ENCODE measurements at regions not wholly inside any gene's neighbourhood (a gene's known extent, or its start where the extent isn't known, plus 50 kb on each side); places are given as distances from the start of the nearest gene placed in this dataset.

DNA sequence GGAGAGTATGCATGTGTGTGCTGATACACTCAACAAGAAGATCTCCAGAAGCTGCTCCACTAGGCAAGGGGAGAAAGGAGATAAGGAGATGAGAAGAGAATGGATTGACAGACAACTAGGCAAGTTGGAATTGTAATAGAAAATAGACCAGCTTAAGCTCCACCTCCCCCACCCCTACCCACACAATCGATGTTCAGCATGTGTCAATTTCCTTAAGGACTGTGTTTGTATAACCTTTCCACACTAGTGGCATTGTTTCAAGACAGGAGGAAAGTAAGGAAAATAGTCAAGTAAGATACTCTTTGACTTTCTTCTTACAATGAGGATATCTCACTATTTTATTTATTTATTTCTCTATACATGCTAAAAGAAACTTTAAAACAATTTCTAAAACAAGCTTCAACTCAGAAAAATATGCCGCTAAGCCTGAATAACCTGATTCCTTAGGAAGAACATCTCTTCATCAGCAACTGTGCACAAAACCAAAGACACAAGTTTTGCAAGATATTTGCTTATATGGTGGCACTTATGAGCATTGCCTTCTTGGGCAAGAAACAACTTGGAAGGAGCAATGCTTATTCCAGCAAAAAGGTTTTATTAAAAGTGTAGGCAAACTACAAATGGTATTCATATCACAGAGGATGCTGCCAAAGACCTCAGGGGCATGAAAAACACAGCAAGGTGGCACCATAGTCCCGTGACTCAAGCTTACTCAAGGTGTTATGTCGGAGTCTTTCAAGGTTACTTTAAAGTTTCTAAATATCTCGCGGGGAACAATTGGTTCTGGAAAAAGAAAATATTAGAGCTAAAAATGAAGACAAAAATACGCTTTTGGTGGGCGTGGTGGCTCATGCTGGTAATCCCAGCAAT lies 249.1 kb downstream of the COL12A1 start:
- DNase-seq (ENCODE audit: low read depth in 4 of 4, low spot score in 3 of 4) = no peak

DNA sequence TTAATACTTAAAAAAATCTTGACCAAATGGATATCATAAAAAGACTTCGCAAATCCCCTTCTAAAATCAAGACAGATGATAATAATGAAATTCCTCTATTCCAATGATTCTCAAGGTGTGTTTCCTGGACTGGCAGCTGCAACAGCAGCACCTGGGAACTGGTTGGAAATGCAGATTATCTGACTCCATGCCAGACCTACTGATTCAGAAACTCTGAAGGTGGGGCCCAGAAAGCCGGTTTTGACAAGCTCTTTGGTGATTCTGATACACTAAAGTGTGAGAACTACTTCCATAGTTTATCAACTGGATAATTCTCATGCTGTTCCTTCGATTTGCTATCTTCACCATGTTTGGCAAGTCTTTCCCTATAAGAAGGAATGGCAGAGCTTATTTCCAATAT lies 252.1 kb downstream of the COL12A1 start:
- no peak for DNase-seq (ENCODE audit: low read depth in 4 of 4, low spot score in 3 of 4)

DNA sequence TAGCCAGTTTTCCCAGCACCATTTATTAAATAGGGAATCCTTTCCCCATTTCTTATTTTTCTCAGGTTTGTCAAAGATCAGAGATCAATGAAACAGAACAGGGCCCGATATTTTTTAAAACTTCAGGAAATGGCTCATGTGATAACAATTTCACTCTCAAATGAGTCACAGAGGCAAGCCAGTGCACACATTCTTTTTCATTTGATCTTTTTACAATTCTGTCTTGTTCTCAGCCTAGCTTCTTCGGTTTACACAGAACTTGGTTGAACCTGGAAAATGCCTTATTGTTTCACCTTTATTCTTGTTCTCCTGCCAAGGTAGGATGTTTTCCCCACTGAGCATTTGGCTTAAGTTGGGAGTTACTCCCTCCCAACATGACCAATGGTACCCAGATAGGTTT lies 258.9 kb downstream of the COL12A1 start:
- no peak for DNase-seq (ENCODE audit: low read depth in 4 of 4, low spot score in 3 of 4)

DNA sequence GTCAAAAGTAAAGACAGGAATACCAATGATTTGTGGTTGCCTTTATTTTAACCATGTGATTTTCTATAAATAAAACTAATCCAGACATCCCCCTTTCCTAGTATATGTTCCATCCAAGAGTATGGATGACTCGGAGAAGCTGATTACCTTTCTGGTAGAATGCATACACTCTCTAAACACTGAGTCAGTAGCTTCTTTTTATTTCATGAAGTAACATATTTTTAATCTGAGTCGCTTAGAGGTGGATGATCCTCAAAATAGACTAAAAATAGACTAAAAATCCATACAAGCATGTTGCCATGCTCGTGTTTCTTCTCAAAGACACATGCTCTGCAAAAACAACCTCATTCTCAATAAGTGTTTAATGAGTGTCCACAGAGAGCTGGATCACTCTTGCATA lies 263.7 kb downstream of the COL12A1 start:
- DNase-seq (ENCODE audit: low read depth in 4 of 4, low spot score in 3 of 4) = no peak

DNA sequence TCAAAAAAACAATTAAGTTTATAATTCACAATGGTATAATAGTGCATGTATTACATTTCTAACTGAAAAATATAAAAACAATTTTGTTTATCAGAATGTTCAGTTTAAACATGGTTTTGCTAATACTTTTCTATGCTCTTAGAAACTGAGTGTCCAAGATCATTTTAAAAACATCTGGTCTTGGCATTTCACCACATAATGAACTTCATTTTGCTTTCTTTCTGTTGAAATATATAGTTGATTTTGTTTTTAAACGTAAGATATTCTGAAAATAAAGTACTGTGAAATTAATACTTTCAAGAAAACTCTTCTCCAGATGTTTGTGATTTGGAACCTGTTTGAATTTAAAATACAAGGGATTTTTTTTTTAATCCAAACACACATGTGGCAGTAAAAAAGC lies 264.4 kb downstream of the COL12A1 start:
- DNase-seq (ENCODE audit: low read depth in 4 of 4, low spot score in 3 of 4) = no peak

DNA sequence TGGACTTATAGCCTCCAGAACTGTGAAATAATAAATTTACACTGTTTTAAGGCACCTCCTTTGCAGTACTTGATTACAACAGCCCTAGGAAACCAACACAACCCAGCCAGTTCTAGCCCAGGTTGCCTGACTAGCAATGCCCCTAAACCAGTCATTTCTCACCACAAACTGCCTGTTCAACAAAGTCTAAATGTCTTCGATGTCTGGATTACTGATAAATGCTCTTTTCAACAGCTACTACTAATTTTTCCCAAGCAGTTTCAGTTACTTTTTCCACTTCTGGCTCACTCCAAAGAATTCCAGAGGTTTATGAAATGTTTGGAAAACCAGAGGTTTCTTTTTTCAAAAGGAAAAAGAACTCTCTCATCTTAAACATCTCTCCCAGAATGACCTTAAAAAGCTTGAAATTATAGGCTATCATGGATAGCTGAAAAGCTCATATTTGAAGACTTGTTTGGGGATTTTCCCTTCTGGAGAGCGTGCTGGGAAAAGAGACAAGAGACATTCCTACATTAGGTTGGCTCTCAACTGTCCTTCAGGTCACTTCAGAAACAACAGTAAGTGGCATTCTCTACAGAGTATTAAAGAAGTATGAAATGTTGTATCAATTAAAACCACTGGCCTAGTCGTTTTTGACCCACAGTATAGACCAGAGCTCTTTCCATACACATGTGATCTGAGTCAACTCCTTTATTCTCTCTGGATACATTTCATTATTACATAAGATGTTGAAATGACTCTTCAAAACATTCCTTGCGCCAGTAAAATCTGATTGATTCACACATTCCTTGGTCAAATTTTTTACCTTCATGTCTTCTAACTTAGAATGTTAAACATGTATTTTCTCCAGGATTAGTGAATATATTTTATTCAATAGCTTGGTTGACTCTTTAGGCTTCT lies 265.9 kb downstream of the COL12A1 start:
- no peak for DNase-seq (ENCODE audit: low read depth in 4 of 4, low spot score in 3 of 4)

DNA sequence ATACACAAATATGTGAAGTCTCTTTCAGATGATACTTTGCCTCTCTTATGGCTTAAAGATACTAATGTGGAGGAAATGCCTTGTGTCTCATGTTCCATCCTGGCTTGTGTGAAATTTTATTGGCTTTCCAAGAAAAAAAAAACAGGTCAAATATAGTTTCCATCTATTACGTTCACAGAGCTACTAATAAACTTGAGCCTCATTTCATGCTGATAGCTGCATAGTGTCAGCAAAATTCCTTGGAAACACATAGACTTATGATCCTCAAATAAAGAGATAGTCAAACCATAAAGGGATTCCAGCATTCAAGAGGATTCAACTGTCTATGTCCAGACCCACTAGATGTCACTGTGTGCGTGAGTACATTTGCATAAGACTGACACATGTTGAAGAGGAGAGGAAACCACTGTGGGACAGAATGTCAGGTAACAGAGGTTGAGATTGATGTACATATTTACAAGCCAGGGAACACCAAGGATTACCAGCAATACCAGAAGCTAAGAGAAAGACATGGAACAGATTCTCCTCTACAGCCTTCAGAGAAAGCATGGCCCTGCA lies 266.6 kb downstream of the COL12A1 start:
- no peak for DNase-seq (ENCODE audit: low read depth in 4 of 4, low spot score in 3 of 4)

DNA sequence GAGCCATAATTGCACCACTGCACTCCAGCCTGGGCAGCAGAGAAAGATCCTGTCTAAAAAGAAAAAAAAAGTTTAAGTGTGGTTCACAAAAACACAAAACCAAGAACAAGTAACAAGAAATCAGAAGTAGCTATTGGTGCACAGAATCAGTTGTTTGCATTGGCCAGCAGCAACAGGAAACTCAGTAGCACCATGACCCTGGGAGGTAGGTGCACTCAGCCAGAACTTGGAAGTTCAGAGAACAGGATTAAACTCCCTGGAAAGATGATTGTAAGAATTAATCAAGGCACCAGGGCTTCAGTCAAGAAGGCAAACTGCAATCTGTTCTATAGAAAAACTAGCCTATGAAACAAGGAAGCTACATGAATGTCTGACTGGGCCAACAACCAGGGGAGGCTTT lies 267.9 kb downstream of the COL12A1 start:
- no peak for DNase-seq (ENCODE audit: low read depth in 4 of 4, low spot score in 3 of 4)

DNA sequence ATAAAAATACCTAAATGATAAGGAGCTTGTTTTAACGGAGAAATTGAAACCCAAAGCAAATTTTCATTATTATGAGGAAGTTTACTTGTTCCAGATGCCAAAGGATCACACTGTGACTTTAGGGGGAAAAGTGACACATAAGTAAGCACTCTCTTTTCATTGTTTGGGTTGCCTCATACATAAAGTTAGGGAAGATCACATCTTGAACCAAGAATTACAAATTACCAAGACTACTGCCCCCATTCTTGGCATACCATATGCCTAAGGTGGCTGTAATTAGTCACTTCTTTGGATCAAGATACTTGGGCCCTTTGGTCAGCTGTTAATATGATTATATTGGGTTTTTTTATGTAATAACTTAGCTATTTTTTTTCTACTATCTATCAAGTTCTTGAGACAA lies 269.0 kb downstream of the COL12A1 start:
- no peak for DNase-seq (ENCODE audit: low read depth in 4 of 4, low spot score in 3 of 4)

DNA sequence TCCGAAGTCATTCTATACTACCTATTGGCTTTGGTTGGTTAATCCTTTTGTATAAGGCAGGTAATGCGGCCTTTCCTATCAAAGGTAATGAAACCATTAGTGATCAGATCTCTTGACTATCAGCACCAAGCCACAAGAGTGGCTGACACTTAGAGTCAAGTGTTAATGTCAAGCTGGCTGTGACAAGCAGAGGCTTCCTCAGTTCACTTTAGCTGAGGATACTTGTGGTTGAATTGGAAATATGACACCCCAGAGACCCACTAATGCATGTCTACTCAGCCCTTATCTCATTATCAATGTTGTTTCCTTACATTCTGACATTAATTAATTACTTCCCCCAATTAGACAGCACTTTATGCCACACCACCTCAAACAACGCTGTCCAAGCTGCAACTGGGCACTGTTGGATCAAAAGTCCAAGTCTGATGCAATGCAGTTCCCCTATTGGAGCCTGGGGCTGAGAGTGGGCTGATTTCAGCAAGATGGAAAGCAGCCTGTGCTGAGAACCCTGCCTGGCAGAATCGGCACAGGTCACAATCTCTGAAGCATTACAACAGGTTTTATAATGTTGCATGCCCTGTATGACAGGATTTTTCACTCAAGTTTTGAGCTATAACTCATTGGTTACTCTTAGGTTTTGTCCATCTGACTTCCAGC lies 273.5 kb downstream of the COL12A1 start:
- no peak for DNase-seq (ENCODE audit: low read depth in 4 of 4, low spot score in 3 of 4)

DNA sequence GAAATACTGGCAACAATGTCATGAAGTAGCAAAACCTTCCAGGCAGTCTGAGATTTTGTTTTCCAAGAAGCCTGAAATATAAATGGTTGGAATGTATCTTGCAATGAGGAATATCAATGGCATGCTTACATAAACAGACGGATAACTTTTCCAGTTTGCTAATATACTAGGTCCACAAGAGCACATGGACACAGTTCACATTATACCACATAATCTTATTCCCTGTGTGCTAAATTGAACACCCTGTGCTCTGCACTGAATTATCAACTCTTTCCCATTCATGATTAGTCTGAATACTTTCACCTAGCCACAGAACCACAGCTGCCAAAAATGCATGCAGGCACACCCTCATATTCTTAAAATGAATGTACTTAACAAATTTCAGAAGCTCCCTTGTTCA lies 274.3 kb downstream of the COL12A1 start:
- no peak for DNase-seq (ENCODE audit: low read depth in 4 of 4, low spot score in 3 of 4)

DNA sequence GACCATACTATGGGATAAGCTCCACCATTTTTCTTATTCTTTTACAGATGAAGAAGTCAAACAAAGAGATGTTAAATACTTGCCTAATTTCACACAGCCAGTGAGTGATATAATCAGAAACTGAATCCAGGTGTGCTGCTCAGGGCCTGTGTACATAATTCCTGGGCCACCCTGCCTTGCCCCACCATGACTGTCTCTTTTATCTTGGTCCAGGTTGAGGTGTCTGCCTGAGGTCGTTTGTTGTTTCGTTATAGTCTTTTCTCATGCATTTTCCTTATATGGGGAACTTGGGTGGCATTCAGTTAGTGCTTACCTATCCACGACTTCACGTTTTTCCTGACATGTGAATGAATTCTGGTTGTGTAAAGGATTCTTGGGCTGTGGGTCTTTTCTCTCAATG lies 277.6 kb downstream of the COL12A1 start:
- DNase-seq (ENCODE audit: low read depth in 4 of 4, low spot score in 3 of 4) = no peak

DNA sequence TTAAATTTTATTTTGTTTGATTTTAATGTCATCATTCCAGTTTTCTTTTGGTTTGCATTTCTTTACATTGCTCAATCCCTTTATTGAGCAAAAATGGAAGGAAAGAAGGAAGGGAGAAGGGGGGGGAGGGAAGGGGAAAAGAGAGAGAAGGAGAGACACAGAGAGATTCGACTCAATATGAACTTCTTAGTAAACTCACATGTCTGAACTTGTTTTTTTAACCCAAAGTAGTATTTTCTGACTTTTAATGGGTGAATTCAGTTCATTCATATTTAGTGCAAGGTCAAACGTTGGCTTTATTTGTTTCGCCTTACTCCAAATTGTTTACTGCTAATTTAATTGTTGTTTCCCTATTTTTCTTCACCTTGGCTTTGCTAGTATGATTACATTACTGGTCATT lies 278.6 kb downstream of the COL12A1 start:
- DNase-seq (ENCODE audit: low read depth in 4 of 4, low spot score in 3 of 4) = no peak

DNA sequence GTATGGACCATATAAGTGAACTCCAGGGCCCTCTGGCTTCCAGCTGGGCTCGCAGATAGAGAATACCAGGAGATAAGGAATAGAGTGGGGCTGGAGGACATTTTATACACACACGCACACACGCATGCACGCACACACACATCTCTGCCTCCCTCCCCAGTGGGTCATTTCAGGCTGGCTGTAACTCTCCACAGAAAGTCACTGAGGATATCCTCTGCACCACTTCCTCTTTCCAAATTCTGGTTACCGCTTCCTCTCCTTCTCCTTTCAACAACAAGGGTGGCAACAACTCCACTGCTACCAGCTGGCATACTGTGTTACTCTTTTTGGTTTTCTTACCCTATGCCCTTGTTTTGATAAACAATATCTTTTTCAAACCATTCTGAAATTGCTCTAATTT lies 280.2 kb downstream of the COL12A1 start:
- DNase-seq (ENCODE audit: low read depth in 4 of 4, low spot score in 3 of 4) = no peak

DNA sequence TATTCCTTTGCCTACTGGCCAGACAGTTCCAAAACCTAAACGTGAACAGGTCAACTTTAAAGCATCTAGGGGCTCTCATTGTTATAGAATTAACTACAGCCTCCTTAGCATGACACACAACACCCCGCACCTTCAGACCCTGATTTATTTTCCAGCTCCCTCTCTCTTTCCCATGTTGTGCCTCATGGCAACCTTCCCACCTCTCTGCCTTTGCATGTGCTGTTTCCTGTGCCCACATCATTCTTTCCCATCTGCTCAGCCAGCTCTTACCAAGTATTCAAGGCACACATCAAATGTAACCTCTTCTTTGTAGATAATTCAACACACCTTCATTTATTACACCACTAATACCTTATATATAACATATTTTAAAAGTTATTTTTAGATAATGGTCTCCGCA lies 291.0 kb downstream of the COL12A1 start:
- DNase-seq (ENCODE audit: low read depth in 4 of 4, low spot score in 3 of 4) = no peak

DNA sequence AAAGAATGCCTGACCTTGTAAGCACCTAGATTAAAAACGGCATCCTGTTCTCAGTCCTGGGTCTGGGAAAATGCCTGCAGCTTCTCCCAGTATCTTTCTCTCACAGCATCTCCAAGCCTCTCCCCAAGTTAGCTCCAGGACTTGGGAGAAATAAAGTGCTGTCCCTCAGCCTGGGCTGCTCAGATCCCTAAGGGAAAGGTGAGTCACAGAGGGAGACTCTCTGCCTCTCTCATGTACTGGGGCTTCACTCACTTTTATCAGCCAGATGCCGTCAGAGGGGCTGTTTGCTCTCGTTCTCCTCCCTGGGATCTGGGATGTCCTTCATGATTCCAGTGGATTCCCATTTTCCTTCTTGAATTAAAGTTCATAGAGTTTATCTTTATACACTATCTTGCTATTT lies 293.6 kb downstream of the COL12A1 start:
- no peak for DNase-seq (ENCODE audit: low read depth in 4 of 4, low spot score in 3 of 4)

DNA sequence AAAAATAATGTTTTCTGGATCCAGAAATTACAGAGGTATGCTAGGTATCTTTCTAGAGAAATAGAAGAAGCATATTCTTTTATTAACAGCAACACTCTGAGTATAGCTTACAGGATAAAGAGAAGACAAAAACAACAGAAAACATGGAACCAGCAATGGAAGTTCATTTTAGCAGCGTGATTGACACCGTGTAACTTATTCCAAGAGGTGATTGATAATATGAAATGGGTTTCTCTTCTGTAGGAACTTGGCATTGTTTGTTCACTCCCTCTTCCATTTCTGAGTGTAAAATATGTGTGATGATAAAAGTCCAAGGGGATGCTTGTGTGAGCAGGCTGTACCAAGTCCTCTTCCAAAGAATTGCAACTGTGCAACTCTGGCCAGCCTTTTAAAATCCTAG lies 303.0 kb downstream of the COL12A1 start:
- DNase-seq (ENCODE audit: low read depth in 4 of 4, low spot score in 3 of 4) = no peak

DNA sequence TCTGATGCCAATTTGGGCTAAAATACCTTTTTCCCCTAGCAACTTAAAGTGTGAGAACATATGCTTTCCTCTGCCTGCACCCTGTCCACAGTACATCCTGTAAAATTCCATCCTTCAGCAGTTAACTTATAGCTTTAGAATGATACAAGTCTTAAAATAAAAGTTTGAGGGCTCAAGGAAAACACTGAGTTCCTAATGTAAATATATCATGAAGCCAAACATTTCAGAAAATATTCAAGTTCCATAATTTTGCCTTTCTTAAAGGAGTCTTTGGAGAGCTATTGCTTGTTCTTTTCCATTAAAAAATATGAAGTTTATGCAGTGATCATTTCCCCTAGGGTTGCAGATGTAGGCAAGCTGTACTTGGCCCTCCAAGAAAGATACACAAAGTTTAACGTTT lies 303.8 kb downstream of the COL12A1 start:
- no peak for DNase-seq (ENCODE audit: low read depth in 4 of 4, low spot score in 3 of 4)

DNA sequence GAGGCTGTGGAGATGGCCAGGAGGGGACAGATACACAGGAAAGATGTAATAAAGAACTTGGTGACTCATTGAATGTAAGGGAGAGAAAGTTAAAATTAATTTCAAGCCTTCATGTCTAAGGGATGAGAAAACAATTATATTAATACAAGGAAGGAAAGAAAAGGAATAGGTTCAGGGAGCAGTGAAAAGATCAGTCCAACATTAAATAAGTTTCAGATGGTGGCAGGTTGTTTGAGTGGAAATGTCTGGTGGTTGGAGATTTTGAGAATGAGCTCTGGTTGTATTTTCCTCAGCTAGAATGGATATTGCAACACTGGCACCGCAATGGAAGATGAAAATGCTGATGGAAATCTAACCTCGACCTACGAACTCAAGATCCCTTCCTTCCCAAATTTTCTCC lies 304.3 kb downstream of the COL12A1 start:
- no peak for DNase-seq (ENCODE audit: low read depth in 4 of 4, low spot score in 3 of 4)

DNA sequence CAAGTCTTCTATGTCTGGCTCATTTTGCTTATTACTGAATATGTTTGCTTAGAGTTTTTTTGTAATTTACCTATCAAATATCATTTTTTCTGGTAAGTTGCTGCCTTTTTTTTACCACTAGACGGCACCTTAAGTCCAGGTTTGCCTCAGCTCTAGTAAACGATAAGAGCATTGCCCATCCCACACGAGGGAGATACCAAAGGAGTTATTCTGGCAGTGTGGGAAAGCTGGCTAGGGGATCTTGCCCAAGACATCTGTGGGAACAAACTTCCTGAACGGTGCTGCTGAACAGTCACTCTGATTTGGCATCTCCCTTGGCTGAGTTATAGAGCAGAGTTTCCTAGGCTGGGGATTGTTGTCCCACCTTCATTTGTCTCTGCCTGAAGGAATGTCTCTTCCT lies 306.4 kb downstream of the COL12A1 start:
- DNase-seq (ENCODE audit: low read depth in 4 of 4, low spot score in 3 of 4) = no peak

DNA sequence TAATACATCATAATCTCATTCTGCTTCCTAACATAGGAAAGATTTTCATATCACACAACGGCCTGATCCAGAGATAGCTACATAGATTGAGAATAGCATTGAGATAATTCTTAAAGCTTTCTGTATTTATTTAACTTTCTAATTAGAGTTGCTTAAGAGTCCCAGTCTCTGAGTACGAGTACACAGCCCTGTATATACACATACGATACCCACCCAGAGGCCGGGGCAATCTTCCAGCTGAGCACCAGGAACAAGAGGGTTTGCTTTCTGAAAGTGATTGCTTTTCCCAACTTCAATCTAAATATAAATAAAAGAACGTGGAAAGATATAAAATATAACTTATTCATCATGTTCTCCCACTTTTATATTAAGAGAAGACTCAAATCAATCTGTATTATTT lies 313.8 kb downstream of the COL12A1 start:
- no peak for DNase-seq (ENCODE audit: low read depth in 4 of 4, low spot score in 3 of 4)
